ENCODE measurements at regions not wholly inside any gene's neighbourhood (a gene's known extent, or its start where the extent isn't known, plus 50 kb on each side); places are given as distances from the start of the nearest gene placed in this dataset.

- H3K9me3 ChIP-seq (ENCODE audit: control insufficient read depth in 2 of 3, insufficient read depth in 1 of 3, low read length in 3 of 3), result no peaks in the 10 kb centered on the region
- no peaks in the 10 kb centered on the region for H3K4me1 ChIP-seq (ENCODE audit: control insufficient read depth in 2 of 3, insufficient read depth in 2 of 3, low read depth in 1 of 3, low read length in 3 of 3)
- FAIRE-seq (no peak), DNase-seq (no peak)
- H3K27ac ChIP-seq (ENCODE audit: low read depth in 2 of 2, low read length in 2 of 2), result no peak overlapping the region
- H3K9ac ChIP-seq (ENCODE audit: low read length in 3 of 3), result no peak overlapping the region
- TF ChIP-seq CTCF (IDR thresholded peaks at IDR 0.05; ENCODE audit: borderline replicate concordance, extremely low read depth, insufficient read depth), result no peak
- H3K27me3 ChIP-seq (ENCODE audit: control insufficient read depth, insufficient read depth, low read length), result no peaks in the 10 kb centered on the region
- intact Hi-C loops (cut with DNase I), result no loop called here
- H3K4me3 ChIP-seq (ENCODE audit: low read length in 3 of 3), result no peak overlapping the region
- no peaks in the 10 kb centered on the region for H3K36me3 ChIP-seq (ENCODE audit: control insufficient read depth in 2 of 3, insufficient read depth in 3 of 3, low read length in 3 of 3)
These were observed 54.7 kb upstream of the TAMM41 start for GRCh38 chr3:11901286-11901875.

- DNase-seq (no peak), FAIRE-seq (no peak)
- H3K27me3 ChIP-seq (ENCODE audit: control insufficient read depth, insufficient read depth, low read length), result no peaks in the 10 kb centered on the region
- TF ChIP-seq CTCF (IDR thresholded peaks at IDR 0.05; ENCODE audit: borderline replicate concordance, extremely low read depth, insufficient read depth), result no peak
- no peak overlapping the region for H3K27ac ChIP-seq (ENCODE audit: low read depth in 2 of 2, low read length in 2 of 2)
- H3K9ac ChIP-seq (ENCODE audit: low read length in 3 of 3), result no peak overlapping the region
- H3K9me3 ChIP-seq (ENCODE audit: control insufficient read depth in 2 of 3, insufficient read depth in 1 of 3, low read length in 3 of 3), result no peaks in the 10 kb centered on the region
- H3K4me3 ChIP-seq (ENCODE audit: low read length in 3 of 3), result no peak overlapping the region
- no peaks in the 10 kb centered on the region for H3K4me1 ChIP-seq (ENCODE audit: control insufficient read depth in 2 of 3, insufficient read depth in 2 of 3, low read depth in 1 of 3, low read length in 3 of 3)
- intact Hi-C loops (cut with DNase I), result no loop called here
- no peaks in the 10 kb centered on the region for H3K36me3 ChIP-seq (ENCODE audit: control insufficient read depth in 2 of 3, insufficient read depth in 3 of 3, low read length in 3 of 3)
These were observed 56.4 kb upstream of the TAMM41 start for GRCh38 chr3:11903047-11903446.

GRCh38 chr3:11903447-11903846 is 56.8 kb upstream of the TAMM41 start:
- Histone ChIP-seq H3K9me3 (ENCODE audit: control insufficient read depth in 2 of 3, insufficient read depth in 1 of 3, low read length in 3 of 3) (no peaks in the 10 kb centered on the region), H3K9ac (ENCODE audit: low read length in 3 of 3) (no peak overlapping the region), H3K36me3 (ENCODE audit: control insufficient read depth in 2 of 3, insufficient read depth in 3 of 3, low read length in 3 of 3) (no peaks in the 10 kb centered on the region), H3K27me3 (ENCODE audit: control insufficient read depth, insufficient read depth, low read length) (no peaks in the 10 kb centered on the region), H3K27ac (ENCODE audit: low read depth in 2 of 2, low read length in 2 of 2) (no peak overlapping the region), H3K4me3 (ENCODE audit: low read length in 3 of 3) (no peak overlapping the region), H3K4me1 (ENCODE audit: control insufficient read depth in 2 of 3, insufficient read depth in 2 of 3, low read depth in 1 of 3, low read length in 3 of 3) (no peaks in the 10 kb centered on the region)
- TF ChIP-seq CTCF (IDR thresholded peaks at IDR 0.05; ENCODE audit: borderline replicate concordance, extremely low read depth, insufficient read depth), result no peak
- no peak for FAIRE-seq
- intact Hi-C loops (cut with DNase I), result no loop called here
- no peak for DNase-seq

- Histone ChIP-seq H3K36me3 (ENCODE audit: control insufficient read depth in 2 of 3, insufficient read depth in 3 of 3, low read length in 3 of 3) (no peaks in the 10 kb centered on the region), H3K4me1 (ENCODE audit: control insufficient read depth in 2 of 3, insufficient read depth in 2 of 3, low read depth in 1 of 3, low read length in 3 of 3) (no peaks in the 10 kb centered on the region), H3K27ac (ENCODE audit: low read depth in 2 of 2, low read length in 2 of 2) (no peak overlapping the region), H3K9ac (ENCODE audit: low read length in 3 of 3) (no peak overlapping the region), H3K4me3 (ENCODE audit: low read length in 3 of 3) (no peak overlapping the region), H3K27me3 (ENCODE audit: control insufficient read depth, insufficient read depth, low read length) (no peaks in the 10 kb centered on the region), H3K9me3 (ENCODE audit: control insufficient read depth in 2 of 3, insufficient read depth in 1 of 3, low read length in 3 of 3) (no peaks in the 10 kb centered on the region)
- DNase-seq (no peak), FAIRE-seq (no peak)
- no peak for TF ChIP-seq CTCF (IDR thresholded peaks at IDR 0.05; ENCODE audit: borderline replicate concordance, extremely low read depth, insufficient read depth)
- intact Hi-C loops (cut with DNase I), result no loop called here
These were observed 57.5 kb upstream of the TAMM41 start for GRCh38 chr3:11904157-11904556.

All from kidney (tissue), 13 donors.